GM19023 (cell line): ENCODE measurements at regions not wholly inside any gene's neighbourhood (a gene's known extent, or its start where the extent isn't known, plus 50 kb on each side); places are given as distances from the start of the nearest gene placed in this dataset.

Experiments used
- ATAC-seq: cut with Tn5 transposase; IDR thresholded peaks from one replicate; pipeline ENCODE4 v1.9.1; 2021; ENCODE audit warnings: mild to moderate bottlenecking, moderate library complexity; ENCODE audit not compliant: unreplicated experiment

DNA sequence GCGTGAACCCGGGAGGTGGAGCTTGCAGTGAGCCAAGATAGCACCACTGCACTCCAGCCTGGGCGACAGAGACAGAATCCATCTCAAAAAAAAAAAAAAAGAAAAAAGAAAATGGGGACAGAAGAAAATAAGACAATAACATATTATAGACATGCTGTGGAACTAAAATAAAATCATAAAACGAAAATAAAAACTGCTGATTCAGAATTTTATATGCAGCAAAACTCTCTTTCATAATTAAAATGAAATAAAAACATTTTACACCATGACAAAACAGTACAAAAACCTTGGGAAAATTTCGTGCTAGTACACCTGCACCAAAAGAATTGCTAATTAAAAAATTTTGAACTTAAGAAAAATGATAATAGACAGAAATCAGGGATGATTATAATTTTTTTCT lies 2245.1 kb downstream of the PCDH9 start:
- ATAC-seq = no peak

DNA sequence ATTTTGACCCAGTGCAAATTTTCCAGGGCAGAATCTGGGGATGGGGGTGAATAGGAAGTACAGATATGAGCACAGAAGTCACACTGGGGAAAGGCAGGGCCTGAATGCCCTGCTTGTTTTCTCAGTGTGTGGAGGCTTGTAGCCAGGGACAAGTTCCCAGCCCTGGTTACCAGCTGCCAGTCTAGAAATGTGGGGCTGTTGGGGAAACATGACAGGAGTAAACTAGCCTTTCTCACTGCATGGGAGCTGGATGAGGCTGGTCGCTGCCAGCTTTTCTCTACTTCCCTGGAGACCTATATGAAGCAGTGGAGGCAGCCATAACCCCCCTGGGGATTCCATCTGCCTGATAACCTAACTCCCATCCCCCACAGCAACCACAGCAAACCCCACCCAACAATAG lies 2267.7 kb downstream of the PCDH9 start:
- ATAC-seq = no peak

DNA sequence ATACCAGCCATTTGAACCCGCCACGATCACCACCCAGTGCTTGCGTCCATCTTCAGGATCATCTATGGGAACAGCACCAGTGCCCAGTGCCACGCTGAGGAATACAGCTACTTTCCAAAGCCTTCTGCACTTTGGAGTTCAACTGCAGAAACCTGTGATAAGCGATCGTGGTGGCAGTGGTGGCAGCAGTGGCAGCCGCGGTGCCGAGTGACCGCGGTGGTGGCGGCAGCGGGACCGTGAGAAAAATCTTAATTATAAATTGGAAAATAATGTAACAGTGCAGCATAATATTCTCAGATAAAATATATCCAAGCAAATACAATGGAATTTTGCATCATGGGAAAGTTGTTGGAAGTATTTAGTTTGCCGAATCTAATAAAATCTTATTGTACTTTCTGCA lies 2270.9 kb downstream of the PCDH9 start:
- no peak for ATAC-seq

DNA sequence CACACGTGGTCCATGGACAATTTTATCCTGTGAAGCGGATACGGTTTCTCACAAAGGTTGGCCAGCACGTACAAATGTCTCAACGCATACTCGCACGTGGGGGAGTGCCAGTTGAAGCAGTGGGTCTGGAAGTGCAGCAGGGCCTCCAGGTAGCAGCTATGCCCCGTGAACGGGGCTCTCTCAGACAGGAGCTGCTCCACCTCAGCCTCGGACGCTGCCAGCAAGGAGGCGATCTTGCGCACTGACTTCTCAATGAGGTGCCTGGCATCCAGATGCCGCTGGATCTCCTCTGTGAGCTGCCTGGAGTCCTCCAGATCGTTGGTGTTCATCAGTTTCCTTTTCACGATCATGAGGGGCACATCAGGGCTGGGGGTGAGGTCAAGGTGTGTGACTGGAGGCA lies 2272.0 kb downstream of the PCDH9 start:
- no peak for ATAC-seq

DNA sequence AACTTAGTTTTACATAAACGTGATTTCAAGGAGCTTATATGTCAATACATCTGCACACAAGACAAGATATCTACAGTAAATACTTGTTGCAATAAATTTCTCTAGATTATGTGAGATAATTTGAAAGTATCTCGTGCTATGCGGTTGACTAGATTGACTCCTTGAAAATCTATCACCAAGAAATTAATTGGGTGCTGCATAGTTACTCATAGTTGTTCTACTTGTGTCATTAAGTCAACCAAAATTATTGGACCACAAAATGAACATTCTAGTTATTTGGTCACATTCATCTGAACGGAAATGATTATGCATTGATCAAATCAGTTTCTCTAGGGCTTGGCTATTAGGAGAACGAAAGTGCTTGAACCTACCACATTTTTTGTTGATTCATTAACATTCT lies 2291.5 kb downstream of the PCDH9 start:
- ATAC-seq = no peak

DNA sequence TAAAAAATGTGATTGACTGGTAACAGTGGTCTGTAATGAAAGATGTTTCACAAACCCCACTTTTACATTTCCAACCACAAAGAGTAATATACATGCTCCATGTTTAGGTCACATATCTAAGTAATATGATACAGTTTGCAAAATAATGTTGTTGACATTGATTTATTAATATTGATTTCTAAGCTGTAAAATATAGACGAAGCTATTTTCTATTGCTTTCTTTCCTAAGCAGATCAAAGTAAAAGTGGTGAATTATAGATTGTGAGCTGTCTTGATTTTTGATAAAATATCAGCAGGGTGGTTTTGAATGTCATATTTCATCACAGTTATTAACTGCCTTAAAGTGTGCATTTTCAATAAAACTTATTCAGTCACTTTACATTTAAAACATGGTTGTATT lies 2292.8 kb downstream of the PCDH9 start:
- ATAC-seq = no peak

DNA sequence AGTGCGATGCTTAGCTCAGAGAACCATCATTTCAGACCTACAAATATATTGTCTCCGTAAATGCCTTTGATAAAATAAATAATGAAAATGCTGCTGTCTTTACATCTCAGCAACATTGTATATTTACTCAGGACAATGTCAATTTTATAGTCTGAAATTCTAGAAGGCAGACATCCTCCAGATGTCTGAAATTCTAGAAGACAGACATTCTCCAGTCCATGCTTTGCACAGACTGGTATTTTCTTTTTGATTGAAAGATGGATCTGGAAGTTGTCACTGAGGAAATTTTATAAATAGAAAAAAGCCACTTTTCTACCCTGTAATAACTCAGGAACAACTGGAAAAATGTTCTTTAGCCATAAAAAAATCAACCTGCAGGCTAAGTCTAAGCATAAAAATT lies 2293.3 kb downstream of the PCDH9 start:
- ATAC-seq = no peak

DNA sequence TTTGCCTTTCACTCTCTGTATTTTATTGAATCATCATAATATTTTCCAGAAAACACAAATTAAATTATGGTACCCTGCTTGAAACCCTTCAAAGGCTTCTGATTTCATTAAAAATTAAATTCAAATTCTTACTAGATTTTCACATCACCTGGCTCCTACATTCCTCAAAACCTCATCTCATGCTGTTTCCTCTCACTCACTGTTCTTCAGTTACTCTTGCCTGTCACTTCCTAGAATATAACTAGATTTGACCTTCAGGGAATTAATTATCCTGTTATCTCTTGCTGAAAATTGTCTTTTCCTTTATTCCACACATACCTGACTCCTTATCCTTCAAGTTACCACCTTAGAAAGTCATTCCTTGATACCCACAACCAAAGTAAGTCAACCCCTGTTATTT lies 2294.7 kb downstream of the PCDH9 start:
- no peak for ATAC-seq

DNA sequence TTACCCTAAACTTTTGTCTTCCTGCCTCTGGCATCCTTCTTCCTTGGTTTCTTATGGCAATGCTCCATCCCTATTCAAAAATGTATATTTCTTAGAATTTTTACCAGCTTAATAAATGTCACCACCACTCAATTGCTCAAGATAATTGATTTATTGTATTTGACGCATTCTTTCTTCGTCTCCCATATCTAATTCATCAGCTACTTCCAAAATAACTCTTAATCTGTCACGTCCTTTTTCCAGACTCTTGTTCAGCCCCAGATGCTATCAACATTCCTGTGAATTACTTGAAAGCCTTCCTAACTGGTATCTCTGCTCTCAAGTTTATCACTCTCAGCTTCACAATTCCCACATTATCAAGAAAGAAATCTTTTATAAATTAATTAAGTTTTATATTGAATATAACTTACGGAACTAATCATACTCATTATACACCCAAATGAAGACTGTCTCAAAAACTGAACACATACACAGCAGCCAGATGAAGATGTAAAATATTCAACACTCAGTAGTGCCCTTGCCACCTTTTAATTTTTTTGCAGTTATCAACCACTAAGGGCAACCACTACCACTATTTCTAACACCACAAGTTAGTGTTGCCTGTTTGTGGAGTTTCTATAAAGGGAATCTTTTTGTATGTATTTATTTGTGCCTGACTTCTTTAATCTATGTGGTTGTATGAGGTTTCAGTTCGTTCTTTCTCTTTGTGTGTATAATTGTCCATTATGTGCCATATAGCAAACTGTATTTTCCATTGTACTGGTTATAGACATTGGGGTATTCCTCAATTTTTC lies 2295.4 kb downstream of the PCDH9 start:
- ATAC-seq = no peak

DNA sequence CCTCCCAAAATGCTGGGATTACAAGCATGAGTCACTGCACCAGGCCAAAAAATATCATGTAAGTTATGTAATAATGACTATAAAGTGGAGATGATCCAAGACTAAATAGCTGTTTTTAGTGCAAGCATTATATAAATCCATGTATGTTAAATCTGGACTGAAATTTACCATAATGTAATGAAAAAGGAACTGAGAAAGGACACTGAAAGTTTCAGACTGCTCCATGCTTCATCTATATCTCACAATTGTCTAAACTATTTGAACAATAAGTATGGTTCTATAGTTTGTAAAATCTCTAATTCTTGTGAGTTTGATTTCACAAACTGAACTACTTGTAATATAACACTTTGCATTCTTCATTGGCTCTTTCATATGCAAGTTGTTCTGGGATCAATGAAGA lies 2299.5 kb downstream of the PCDH9 start:
- ATAC-seq = no peak

DNA sequence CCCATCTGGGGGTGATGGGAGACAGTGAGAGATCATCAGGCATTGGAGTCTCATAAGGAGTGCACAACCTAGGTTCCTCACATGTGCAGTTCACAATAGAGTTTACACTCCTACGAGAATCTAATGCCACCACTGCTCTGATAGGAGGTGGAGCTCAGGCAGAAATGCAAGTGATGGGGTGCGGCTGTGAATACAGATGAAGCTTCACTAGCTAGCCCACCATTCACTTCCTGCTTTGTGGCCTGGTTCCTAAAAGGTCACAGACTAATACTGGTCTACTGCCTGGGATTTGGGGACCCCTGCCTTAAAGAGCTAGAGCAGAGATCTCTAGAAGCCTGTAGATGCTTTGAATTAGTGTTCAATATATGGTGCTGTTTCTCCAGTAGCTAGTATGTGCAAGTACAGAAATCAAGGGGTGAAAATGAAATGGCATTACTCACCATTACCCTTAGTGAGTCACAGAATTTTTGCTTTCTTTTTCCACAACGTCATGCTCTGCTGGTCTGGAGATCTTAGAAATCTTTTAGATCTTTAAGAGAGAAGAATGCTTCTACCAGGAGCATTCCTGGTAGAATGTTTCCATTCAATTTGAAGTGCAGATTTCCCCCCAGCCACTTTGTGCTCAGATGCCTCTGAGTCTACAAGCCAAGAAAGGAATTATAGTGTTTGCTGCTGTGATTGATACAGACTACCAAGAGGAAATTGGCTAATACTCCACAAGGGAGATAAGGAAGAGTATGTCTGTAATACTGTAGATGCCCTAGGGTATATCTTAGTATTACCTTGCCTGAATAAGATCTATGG lies 2301.2 kb downstream of the PCDH9 start:
- ATAC-seq = peak; percentile 81

DNA sequence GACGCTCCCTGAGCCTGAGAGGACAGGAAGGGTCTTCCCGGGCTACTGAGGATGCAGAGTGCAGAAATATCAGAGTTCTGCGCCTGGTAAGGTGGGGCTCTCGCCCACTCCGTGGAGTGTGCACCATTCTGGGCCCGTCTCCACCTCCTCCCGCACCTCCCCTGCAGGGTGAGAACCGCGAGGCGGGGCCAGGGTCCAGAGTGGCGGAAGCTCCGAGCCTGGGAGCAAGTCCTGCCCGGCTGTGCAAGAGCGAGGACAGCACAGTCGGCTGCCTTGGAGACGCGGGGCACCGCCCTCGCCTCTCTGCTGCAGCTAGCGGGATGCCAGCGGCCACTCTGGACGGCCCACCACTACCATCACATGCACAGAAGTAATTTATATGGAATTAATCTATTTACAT lies 2304.4 kb downstream of the PCDH9 start:
- no peak for ATAC-seq

DNA sequence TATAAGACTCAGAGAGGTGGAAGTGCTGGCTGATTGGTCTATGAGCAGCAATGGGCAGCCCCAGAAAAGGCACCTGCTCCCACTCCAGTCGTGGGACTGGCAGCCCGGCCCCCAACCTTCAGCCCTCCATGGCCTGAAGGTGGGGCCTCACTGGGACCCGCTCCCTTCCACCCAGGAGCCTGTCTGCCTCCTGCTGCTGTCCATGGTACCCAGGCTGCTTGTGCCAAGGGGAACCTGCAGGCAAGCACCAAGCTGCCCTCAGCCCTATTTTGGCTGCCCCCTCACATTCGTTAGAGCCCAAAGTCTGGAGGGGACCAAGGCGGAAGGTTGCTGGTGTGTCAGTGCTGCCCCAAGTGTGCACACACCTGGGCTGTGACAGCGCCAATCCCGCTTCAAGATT lies 2304.9 kb downstream of the PCDH9 start:
- no peak for ATAC-seq

DNA sequence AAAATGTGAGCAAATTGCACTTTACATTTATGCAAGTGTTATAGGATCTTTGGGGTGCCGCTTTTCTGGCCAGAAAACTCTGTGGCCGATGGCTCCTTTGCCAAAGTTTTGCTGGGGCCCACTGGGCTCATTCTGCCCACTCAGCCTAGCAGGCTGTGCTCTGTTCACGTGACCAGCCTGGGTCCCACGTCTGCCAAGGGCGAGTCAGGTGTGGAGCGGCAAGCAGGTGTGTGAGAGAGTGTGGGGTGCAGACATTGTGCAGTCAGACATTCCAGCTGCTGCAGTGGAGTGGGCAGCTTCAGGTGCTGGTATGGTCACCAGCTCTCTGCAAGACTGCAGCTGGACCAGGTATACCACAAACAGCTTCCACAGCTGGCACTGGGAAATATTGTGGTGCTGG lies 2305.7 kb downstream of the PCDH9 start:
- no peak for ATAC-seq

DNA sequence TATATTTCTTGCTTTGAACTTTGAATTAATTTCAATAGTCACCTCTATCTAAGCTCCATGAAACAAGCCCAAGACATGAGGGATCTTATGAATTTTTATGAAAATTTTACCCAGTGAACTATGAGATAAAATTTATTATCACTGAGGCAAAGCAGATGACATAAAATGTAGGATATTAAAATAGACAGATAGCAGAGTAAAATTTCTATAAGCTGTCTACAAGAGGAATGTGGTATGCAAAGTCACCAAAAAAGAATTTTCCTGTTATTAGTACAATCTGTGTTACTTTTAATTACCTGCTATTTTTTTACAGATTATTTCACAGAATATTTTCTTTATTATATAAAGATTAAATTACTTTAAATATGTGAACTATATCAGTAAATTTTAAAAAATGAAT lies 2312.6 kb downstream of the PCDH9 start:
- no peak for ATAC-seq

DNA sequence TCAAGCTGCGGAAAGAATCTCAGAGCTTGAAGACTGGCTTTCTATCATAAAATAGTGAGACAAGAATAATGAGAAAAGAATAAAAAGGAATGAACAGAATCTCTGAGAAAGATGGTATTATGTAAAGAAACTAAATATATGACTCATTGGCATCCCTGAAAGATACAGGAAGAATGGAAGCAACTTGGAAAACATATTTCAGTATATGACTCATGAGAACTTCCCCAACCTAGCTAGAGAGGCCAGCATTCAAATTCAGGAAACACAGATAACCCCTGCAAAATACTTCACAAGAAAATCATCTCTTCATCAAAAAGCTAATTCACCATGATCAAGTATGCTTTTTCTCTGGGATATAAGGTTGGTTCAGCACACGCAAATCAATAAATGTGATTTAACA lies 2318.0 kb downstream of the PCDH9 start:
- no peak for ATAC-seq

DNA sequence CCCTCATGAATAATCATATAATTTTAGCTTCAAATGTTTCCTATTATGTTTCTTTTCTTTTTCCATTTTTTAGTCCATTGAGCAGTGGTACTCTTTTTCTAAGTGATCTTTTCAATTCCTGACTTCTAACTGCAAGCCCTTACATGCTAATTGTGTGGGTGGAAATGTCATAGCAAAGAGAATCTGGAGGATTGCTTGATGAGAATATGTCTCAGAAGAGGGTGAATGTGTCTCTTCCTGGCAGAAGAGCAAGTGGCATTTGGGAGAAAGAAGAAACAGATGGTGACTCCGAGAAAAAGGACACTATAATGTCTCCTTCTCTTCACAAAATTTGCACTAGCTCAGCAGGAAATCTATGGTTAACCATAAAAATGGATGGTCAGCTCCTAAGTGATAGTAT lies 2320.0 kb downstream of the PCDH9 start:
- no peak for ATAC-seq

DNA sequence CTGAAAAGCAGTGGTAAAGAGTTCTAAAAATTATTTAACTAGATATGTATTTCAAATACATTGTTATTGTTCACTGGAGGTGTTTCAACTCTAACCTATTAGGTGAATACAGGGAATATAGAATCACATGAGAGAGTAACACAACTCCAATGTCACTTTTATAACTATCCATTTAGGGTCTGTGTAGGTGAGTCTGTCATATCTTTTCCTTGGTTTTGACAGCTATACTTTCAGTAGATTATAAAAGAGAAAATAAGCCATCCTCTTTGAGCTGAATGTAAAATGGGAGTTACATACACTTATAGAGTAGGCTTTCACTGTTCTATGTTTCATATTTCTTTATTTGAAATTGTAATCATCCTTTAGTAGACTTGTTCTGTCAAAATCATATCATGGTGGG lies 2321.0 kb downstream of the PCDH9 start:
- ATAC-seq = no peak

DNA sequence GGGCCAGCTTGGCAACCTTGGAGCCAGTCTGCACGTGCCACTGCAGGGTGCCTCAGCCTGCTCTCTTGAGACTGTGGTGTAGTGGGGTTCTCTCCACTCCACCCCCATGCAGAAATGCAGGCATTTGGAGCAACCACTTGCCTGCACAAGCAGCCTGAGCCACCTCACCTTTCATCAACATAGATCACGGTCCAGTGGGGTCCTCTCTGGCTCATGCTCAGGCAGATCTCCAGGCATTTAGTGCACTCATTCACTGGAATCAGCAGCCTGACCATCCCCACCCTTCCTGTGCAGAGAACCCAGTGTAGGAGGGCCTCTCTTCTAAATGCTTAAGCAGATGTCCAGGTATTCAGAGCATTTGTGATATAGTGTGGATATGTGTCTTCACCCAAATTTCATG lies 2330.1 kb downstream of the PCDH9 start:
- ATAC-seq = no peak

DNA sequence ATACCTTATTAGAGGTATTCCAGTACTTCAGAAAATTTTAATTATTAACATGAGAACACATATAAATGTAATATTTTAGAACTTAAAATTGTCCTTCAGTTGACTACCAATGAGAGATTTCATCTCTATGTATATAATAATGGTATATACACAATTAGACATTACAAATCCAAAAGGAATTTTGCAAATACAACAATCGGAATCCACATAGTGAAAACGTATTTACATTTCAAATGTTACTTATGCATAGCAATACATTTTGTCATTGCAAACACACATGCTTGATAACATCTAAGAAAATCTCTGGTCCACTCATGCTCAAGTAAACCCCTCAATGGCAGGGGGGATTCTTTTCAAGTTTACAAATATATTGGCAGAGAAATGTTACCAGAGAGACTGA lies 2345.2 kb downstream of the PCDH9 start:
- ATAC-seq = no peak

DNA sequence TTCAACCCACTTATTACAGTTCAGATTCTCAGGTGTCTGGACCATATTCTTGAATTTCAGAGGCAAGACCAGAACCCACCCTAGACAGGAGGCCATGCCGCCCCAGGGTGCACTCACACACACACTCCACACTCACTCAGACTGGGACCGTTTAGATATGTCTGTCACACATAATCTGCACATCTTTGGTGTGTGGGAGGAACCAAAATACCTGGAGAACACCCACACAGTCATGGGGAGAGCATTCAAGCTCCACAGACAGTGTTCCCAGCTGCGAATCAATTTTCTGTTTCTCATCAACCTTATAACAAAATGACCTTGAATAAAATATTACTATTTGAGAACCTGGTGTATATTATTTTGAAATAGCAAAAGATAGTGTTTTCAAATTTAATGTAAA lies 2353.0 kb downstream of the PCDH9 start:
- ATAC-seq = no peak

DNA sequence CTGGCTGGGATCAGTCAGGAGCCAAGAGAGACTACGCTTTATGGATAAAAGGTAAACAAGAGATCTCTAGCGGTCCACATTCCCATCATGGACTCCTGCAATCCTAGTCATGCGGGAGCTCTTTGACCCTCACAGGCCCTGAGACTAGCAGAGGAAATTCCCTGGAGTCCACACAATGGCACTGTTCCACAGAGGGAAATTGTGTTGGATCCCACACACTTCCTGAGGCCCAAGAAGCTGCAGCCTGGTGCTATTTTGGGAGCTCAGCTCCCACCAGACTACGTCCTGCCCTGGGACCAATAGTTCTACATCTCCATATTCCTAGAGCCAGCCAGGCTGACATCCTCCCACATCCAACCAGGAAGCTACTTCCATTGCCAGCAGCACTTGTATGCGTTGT lies 2358.4 kb downstream of the PCDH9 start:
- ATAC-seq = no peak

DNA sequence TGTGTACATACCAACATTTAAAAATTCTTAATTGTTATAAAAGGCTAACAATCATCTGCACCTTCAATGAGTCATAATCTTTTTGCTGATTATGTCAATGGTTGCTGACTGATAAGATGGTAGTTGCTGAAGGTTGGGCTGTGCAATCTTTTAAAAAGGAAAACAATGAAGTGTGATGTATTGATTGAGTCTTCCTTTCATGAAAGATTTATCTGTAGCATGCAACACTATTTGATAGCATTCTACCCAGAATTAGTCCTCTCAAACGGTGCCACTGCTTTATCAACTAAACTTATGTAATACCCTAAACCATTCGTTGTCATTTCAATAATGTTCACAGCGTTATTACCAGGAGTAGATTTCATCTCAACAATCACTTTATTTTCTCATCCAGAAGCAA lies 2360.6 kb downstream of the PCDH9 start:
- no peak for ATAC-seq
